ENCODE measurements at regions not wholly inside any gene's neighbourhood (a gene's known extent, or its start where the extent isn't known, plus 50 kb on each side); places are given as distances from the start of the nearest gene placed in this dataset.
A peak's percentile ranks its signal among the peaks of the same experiment; 100 is the strongest.

GRCh38 chr4:67220861-67221260, 324.4 kb downstream of the CENPC start:
- DNase-seq, result no peak

DNA sequence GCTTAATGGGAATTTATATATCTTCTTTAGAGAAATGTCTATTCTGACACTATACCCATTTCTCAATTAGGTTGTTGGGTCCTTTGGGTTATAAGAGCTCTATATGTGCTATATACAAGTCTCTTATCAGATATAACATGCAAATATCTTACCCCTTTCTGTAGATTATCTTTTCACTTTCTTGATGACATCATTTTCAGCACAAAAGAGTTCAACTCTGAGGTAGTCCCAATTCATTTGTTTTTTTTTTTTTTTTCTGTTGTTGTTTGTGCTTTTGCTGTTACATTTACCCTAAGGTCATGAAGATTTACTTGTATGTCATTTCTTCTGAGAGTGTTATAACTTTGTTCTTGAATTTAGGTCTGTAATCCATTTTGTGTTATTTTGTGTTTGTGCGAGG, 326.4 kb downstream of the CENPC start:
- no peak for DNase-seq

GRCh38 chr4:67207941-67208441, 337.3 kb downstream of the CENPC start:
- no peak for DNase-seq

DNA sequence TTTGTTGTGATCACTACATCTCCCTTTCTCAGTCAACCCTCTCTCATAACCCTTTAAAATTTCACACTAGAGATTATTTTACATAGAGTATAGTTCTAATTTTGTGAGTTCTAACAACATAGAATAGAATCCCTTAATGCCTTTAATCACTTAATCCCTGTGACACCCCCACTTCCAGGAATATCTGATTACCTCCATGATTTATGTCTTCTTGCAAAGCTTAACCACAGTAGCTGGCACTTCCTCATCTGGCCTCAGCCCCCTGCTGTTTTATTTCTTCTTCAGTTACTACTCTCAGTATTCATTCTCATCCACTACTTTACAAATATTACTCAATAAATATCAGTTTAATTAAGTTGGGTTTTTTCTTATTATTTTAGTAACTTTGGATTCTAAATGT, 340.9 kb downstream of the CENPC start:
- peak; percentile 47 to 57 for DNase-seq

GRCh38 chr4:67201334-67201733, 344.0 kb downstream of the CENPC start:
- DNase-seq, result peak; percentile 12 to 30

DNA sequence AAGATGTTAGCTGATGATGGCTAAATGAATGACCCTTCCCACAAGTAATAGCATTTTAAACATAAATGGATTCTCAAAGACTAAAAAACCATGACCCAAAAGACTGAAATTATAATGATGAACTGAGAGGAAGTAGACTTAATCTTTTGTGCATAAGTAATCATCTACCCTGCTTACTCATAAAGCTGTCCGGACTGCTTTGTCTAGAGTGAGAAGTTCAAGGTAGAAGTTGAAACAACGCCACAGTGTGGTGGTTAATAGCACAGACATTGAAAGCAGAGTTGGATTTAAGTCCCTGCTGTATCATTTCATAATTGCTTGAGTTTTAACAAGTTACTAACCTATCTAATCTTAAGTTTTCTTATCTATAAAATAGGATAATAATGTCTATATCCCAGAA, 346.6 kb downstream of the CENPC start:
- DNase-seq, result peak; percentile 56 to 77

DNA sequence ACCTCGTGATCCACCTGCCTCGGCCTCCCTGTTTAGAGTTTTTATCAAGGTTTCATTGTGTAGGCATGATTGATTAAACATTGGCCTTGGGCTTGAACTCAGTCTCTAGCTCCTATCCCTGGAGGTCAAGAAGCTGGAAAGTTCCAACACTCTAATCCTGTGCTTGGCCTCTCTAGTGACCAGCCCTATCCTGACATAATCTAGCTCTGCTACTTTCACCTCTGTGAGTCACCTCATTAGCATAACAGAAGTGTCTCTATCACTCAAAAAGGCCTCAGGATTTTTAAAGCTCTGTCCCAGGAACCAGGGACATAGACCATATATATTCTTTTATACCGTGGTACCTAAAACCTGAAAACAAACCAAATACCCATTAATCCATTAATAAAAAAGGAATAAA, 377.5 kb downstream of the CENPC start:
- no peak for DNase-seq

DNA sequence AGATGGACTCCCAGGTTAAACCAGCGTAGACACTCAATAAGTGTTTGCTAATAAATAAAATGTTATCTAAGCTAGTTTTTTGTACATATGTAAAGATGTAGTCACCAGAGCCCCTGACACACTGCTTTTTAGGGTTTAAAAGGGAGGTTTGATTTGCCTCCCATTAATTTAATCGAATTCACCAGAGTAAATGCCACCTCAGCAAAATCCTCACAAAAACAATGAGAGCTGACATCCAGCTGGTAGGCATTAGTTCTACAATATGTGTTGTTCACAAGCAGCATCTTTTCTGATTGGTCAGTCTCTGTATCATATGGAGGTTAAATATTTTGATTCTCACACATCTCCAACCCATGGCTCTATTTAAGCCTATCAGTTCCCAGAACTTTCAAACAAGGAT, 382.6 kb downstream of the CENPC start:
- DNase-seq, result no peak

GRCh38 chr4:67161311-67161710, 384.0 kb downstream of the CENPC start:
- DNase-seq, result no peak

GRCh38 chr4:67160394-67160793, 384.9 kb downstream of the CENPC start:
- DNase-seq, result peak; percentile 41 to 47

DNA sequence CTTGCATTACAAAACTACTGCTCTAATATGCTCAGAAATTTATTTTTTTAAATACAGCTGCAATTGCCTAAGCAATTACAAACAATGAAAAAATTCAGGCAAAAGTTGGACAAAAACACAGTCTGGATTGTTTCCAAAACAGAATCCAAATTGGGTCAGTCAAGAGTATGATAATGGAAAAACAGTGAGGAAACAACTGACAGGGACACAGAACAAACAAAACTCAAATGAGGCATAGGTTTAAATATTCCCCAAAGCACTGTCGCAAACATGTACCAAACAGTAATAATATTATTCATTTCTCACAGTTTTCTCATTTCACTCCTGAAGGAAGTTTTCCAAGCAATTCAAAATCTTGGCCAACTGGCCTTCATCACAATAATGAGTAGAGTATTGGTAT, 386.6 kb downstream of the CENPC start:
- DNase-seq, result no peak

GRCh38 chr4:67152976-67153375, 392.3 kb downstream of the CENPC start:
- no peak for DNase-seq

- DNase-seq, result no peak
Observed at GRCh38 chr4:67151376-67152343, 393.6 kb downstream of the CENPC start.

DNA sequence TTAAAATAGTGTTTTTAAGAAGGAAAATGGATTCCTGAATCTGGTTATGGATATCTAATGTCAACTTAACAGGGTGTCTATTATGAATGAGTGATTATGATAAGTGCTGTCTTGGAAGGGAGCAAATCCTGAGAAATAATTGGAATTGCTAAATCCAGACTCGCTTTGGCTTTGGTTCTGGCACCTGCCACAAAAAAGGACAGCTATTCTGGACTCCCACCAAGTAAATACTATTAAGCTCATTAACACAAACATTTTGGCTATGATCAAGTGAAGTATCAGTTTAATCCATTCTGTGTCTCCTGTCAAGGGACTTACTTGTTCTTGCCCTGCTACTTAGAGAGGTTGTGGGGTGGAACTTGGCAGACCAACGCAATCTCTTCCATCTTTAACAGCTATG, 403.7 kb downstream of the CENPC start:
- DNase-seq, result no peak

DNA sequence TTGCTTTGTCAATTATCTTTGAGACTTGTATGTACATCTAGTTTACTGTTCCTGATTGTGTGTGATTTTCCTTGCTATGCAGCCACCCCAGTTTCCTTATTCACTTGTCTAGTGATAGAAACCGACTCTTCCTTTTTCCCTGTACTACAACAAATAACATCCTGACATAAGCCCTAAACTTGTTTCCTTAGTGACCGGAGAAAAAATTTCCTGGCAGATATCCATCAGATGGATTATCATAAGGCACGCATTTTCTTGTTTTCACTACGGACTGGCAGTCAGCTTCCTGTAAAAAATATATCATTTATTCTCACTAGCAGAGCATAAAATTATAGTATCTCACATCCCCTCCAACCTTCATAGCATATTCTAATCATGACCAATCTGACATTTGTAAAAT, 410.7 kb downstream of the CENPC start:
- no peak for DNase-seq

- DNase-seq, result no peak
Observed at GRCh38 chr4:67133162-67133561, 412.1 kb downstream of the CENPC start.

GRCh38 chr4:67131224-67131623, 414.1 kb downstream of the CENPC start:
- no peak for DNase-seq

- DNase-seq, result no peak
Observed at GRCh38 chr4:67130411-67130810, 414.9 kb downstream of the CENPC start.

DNA sequence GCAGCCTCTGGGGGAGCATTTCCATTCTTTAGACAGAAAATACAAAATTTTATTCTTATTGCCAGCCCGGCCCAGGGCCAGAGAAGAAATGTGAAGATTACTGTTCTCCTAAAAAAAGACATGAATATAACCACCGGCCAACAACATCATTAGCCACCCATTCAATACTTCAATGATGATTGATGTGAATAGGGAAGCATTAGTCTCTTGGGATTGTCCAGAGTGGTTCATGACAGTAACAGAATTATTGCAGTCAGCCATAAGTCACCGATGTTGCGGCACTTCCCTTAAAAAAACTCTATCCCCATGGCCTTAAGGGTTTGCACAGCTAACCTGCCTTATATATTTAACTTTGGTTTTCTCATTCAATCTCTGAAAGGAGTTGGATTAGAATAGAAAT, 418.7 kb downstream of the CENPC start:
- no peak for DNase-seq

DNA sequence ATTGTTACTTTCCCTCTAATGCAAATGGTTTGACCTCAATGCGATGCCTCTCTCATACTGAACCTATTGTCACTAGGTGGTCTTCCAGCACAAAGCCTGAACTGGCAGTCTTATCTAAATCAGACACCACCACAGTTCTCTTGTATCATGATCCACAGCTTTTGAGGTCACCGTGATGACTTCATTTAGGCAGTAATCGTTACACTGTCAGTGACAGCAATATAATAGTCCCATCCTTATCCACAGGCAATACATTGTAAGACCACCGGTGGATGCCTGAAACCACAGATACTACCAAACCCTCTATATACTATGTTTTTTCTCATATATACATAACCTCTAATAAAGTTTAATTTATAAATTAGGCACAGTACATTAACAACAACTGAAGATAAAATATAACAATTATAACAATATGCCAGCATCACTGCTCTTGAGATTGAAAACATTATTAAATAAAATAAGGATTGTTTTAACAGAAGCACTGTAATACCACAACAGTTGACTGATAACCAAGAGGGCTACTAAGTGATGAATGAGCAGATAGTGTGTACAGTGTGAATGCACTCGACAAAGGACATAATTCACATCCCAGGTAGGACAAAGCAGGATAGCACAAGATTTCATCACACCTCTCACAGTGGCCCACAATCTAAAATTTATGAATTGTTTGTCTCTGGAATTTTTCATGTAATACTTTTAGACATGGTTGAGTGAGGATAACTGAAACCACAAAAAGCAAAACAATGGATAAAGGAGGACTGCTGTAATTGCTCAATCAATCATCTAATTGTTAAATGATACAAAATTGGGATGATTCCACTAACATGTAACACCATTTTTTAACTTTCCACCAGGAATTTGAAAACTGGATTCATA, 419.4 kb downstream of the CENPC start:
- no peak for DNase-seq

- no peak for DNase-seq
Observed at GRCh38 chr4:67124716-67125115, 420.6 kb downstream of the CENPC start.

GRCh38 chr4:67122029-67122428, 423.3 kb downstream of the CENPC start:
- peak; percentile 17 to 30 for DNase-seq

GRCh38 chr4:67120369-67120768, 424.9 kb downstream of the CENPC start:
- DNase-seq, result no peak

DNA sequence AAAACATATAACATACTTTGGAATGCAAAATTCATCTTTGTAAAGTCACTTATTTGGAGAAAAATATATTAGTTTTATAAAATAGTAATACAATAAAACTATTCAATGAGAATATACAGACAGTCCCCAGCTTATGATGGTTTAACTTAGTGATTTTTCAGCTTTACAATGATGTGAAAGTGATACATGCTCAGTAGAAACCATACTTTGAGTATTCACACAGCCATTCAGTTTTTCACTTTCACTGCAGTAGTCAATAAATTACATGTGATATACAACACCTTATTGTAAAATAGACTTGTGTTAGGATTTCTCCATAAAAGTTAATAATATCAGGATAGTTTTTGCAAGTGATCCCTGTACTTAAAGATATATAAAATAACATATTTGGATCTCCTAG, 436.0 kb downstream of the CENPC start:
- no peak for DNase-seq
